ENCODE measurements at regions not wholly inside any gene's neighbourhood (a gene's known extent, or its start where the extent isn't known, plus 50 kb on each side); places are given as distances from the start of the nearest gene placed in this dataset.

- TF ChIP-seq POLR2A (IDR thresholded peaks at IDR 0.05) (no peak), CTCF (IDR thresholded peaks at IDR 0.05) (no peak)
- Histone ChIP-seq H3K4me1 (no peaks in the 10 kb centered on the region), H3K9me3 (no peaks in the 10 kb centered on the region), H3K27me3 (no peaks in the 10 kb centered on the region), H3K27ac (peak overlapping the region in 1 of 2 donors; percentile 23), H3K36me3 (no peaks in the 10 kb centered on the region), H3K4me3 (no peak overlapping the region)
- intact Hi-C loops (cut with DNase I; ENCODE audit: low total_unique reads), result no loop called here
- peak; percentile 11 to 16 for DNase-seq
These were observed 60.9 kb upstream of the MMADHC start for GRCh38 chr2:149648282-149649030.

GRCh38 chr2:149645391-149645790, 57.8 kb upstream of the MMADHC start:
- H3K36me3 ChIP-seq, result no peaks in the 10 kb centered on the region
- DNase-seq, result no peak
- no peak for TF ChIP-seq CTCF (IDR thresholded peaks at IDR 0.05)
- TF ChIP-seq POLR2A (IDR thresholded peaks at IDR 0.05), result no peak
- no peak overlapping the region for H3K4me3 ChIP-seq
- no peaks in the 10 kb centered on the region for H3K9me3 ChIP-seq
- H3K27me3 ChIP-seq, result no peaks in the 10 kb centered on the region
- H3K4me1 ChIP-seq, result no peaks in the 10 kb centered on the region
- intact Hi-C loops (cut with DNase I; ENCODE audit: low total_unique reads), result no loop called here
- no peak overlapping the region for H3K27ac ChIP-seq
